ENCODE measurements at regions not wholly inside any gene's neighbourhood (a gene's known extent, or its start where the extent isn't known, plus 50 kb on each side); places are given as distances from the start of the nearest gene placed in this dataset.

DNA sequence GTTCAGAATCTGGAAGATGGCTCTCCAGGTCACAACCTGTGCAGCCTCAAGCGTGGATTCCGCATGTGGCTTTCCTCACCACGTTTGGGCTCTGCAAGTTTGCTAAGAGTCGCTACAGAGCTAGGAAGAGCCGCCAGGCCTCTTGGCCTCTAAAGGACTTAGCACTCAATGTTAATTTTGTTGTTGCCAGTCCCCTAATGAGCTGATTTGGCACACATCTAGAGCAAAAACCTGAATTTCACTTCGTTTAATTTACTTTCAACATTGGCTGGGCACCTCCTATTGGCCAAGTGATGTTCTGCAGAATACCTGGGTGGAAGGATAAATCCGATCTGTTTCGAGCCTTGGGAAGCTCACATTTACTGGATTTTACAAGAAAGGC, 65.8 kb upstream of the UNC5A start:
- no peak for DNase-seq (ENCODE audit: low read depth in 1 of 2, low spot score in 1 of 2)
- Histone ChIP-seq H3K27ac (replicated peaks) (no peak overlapping the region), H3K4me3 (replicated peaks; ENCODE audit: insufficient read depth, low read length) (no peak overlapping the region), H3K27me3 (ENCODE audit: insufficient read depth, poor library complexity, severe bottlenecking) (peaks cover 45% of the 10 kb centered on the region)
- TF ChIP-seq SPI1 (IDR thresholded peaks at IDR 0.05; ENCODE audit: borderline replicate concordance, low read depth) (no peak), GABPA (IDR thresholded peaks at IDR 0.05; ENCODE audit: low read depth) (no peak), POLR2AphosphoS5 (IDR thresholded peaks at IDR 0.05; ENCODE audit: low read depth) (no peak)
- TF ChIP-seq, protein P1, sequence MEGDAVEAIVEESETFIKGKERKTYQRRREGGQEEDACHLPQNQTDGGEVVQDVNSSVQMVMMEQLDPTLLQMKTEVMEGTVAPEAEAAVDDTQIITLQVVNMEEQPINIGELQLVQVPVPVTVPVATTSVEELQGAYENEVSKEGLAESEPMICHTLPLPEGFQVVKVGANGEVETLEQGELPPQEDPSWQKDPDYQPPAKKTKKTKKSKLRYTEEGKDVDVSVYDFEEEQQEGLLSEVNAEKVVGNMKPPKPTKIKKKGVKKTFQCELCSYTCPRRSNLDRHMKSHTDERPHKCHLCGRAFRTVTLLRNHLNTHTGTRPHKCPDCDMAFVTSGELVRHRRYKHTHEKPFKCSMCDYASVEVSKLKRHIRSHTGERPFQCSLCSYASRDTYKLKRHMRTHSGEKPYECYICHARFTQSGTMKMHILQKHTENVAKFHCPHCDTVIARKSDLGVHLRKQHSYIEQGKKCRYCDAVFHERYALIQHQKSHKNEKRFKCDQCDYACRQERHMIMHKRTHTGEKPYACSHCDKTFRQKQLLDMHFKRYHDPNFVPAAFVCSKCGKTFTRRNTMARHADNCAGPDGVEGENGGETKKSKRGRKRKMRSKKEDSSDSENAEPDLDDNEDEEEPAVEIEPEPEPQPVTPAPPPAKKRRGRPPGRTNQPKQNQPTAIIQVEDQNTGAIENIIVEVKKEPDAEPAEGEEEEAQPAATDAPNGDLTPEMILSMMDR (IDR thresholded peaks at IDR 0.05; ENCODE audit: insufficient read depth, low read length) = no peak
- TF ChIP-seq, protein P2, sequence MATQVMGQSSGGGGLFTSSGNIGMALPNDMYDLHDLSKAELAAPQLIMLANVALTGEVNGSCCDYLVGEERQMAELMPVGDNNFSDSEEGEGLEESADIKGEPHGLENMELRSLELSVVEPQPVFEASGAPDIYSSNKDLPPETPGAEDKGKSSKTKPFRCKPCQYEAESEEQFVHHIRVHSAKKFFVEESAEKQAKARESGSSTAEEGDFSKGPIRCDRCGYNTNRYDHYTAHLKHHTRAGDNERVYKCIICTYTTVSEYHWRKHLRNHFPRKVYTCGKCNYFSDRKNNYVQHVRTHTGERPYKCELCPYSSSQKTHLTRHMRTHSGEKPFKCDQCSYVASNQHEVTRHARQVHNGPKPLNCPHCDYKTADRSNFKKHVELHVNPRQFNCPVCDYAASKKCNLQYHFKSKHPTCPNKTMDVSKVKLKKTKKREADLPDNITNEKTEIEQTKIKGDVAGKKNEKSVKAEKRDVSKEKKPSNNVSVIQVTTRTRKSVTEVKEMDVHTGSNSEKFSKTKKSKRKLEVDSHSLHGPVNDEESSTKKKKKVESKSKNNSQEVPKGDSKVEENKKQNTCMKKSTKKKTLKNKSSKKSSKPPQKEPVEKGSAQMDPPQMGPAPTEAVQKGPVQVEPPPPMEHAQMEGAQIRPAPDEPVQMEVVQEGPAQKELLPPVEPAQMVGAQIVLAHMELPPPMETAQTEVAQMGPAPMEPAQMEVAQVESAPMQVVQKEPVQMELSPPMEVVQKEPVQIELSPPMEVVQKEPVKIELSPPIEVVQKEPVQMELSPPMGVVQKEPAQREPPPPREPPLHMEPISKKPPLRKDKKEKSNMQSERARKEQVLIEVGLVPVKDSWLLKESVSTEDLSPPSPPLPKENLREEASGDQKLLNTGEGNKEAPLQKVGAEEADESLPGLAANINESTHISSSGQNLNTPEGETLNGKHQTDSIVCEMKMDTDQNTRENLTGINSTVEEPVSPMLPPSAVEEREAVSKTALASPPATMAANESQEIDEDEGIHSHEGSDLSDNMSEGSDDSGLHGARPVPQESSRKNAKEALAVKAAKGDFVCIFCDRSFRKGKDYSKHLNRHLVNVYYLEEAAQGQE (IDR thresholded peaks at IDR 0.05; ENCODE audit: insufficient replicate concordance, low read depth) = no peak

DNA sequence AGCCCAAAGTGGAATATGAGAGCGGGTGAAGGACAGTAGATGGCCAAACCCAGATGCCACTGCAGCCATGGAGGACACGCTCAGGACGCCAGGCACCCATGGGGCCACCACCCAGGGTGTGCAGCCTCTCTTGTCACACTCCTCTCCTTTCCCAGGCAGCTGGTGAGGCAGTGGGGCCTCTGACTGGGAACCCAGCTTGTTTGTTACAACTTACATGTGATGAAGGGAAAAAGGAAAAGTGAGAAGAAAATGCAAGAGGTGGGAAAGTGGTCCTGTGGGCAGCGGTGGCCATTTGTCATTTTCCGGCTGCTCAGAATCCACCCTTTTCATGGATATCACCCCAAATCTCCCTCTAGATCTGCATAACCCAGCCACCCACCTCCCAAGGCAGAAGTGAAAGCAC, 62.7 kb upstream of the UNC5A start:
- Histone ChIP-seq H3K27ac (replicated peaks) (no peak overlapping the region), H3K27me3 (ENCODE audit: insufficient read depth, poor library complexity, severe bottlenecking) (peaks cover 29% of the 10 kb centered on the region), H3K4me3 (replicated peaks; ENCODE audit: insufficient read depth, low read length) (no peak overlapping the region)
- no peak for DNase-seq (ENCODE audit: low read depth in 1 of 2, low spot score in 1 of 2)
- no peak for TF ChIP-seq GABPA (IDR thresholded peaks at IDR 0.05; ENCODE audit: low read depth)
- no peak for TF ChIP-seq SPI1 (IDR thresholded peaks at IDR 0.05; ENCODE audit: borderline replicate concordance, low read depth)
- TF ChIP-seq, protein P1 (IDR thresholded peaks at IDR 0.05; ENCODE audit: insufficient read depth, low read length) = no peak
- TF ChIP-seq POLR2AphosphoS5 (IDR thresholded peaks at IDR 0.05; ENCODE audit: low read depth) = no peak
- TF ChIP-seq, protein P2 (IDR thresholded peaks at IDR 0.05; ENCODE audit: insufficient replicate concordance, low read depth) = no peak

DNA sequence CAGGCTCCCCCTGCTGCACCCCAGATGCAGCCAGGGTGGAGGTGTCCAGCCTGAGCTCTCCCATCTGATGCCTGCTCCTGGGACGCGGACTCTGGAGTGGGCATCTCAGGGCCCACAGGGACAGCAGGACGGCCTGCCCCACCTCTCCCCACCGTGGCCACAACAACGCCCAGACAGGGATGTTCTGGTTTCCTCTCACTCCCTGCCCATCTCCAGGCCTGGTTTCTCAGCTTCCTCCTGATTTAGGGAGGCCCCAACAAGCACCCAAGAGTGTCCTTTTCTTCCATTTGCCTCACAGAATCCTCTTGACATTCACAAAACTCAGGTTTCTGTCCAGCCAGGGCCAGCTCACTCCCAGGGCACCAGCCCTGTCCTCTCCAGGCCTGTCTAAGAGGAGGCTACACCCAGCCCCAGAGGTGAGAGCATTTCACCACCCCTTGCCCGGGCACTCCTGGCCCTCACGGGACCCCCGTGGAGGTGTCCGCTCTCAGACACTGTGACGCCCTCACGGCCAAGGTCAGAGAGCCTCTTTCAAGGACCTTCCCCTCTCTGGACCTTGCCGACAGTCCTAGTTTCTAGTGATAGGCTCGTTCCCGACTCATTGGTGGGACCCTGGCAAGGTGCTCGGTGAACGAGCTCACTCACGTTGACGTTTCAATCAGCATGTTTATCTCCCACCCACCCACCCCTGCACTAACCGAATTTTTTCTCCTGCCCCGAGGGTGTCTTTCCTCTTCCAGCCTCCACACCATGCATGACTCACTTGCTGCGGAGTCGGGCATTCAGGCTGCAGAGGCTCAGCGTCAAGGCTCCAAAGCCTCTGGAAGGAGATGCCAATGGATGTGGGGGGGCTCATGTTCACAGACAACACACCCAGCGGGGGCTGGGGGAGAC, 62.0 kb upstream of the UNC5A start:
- peaks cover 24% of the 10 kb centered on the region for H3K27me3 ChIP-seq (ENCODE audit: insufficient read depth, poor library complexity, severe bottlenecking)
- DNase-seq (ENCODE audit: low read depth in 1 of 2, low spot score in 1 of 2) = no peak
- no peak overlapping the region for H3K4me3 ChIP-seq (replicated peaks; ENCODE audit: insufficient read depth, low read length)
- H3K27ac ChIP-seq (replicated peaks) = no peak overlapping the region
- TF ChIP-seq GABPA (IDR thresholded peaks at IDR 0.05; ENCODE audit: low read depth) (no peak), POLR2AphosphoS5 (IDR thresholded peaks at IDR 0.05; ENCODE audit: low read depth) (no peak), SPI1 (IDR thresholded peaks at IDR 0.05; ENCODE audit: borderline replicate concordance, low read depth) (no peak)
- TF ChIP-seq, protein P2 (IDR thresholded peaks at IDR 0.05; ENCODE audit: insufficient replicate concordance, low read depth) = no peak
- TF ChIP-seq, protein P1 (IDR thresholded peaks at IDR 0.05; ENCODE audit: insufficient read depth, low read length) = no peak

All from HL-60 (cell line).